Esophagus muscularis mucosa (tissue), 4 donors: ENCODE measurements at regions not wholly inside any gene's neighbourhood (a gene's known extent, or its start where the extent isn't known, plus 50 kb on each side); places are given as distances from the start of the nearest gene placed in this dataset.

Experiments used
- DNase-seq: peaks from one replicate; pipeline ENCODE4 v3.0.0-alpha.2; 2017; ENCODE audit errors: extremely low spot score
- H3K27ac ChIP-seq, 4 donors: fragments of 200-600 bp; sonication (generic); replicated peaks in 1 of 4; 1 replicate in 3 of 4; 2 replicates in 1 of 4; pipeline ENCODE4 v1.5.1; 2016 to 2019; ENCODE audit warnings: mild to moderate bottlenecking in 1 of 4
- H3K27me3 ChIP-seq, 4 donors: fragments of 200-600 bp; sonication (generic); one replicate each; pipeline versions ENCODE4 v1.5.1 to v1.6.0; 2016 to 2019
- H3K36me3 ChIP-seq, 4 donors: fragments of 200-600 bp; sonication (generic); one replicate each; pipeline ENCODE4 v1.5.1; 2016 to 2019
- H3K4me1 ChIP-seq, 4 donors: fragments of 200-600 bp; sonication (generic); one replicate each; pipeline ENCODE4 v1.5.1; 2016 to 2019
- H3K4me3 ChIP-seq, 4 donors: fragments of 200-600 bp; sonication (generic); 1 replicate in 2 of 4; 2 replicates in 2 of 4; pipeline ENCODE4 v1.5.1; 2016 to 2019; ENCODE audit warnings: mild to moderate bottlenecking in 4 of 4, moderate library complexity in 1 of 4
- H3K9me3 ChIP-seq, 4 donors: fragments of 200-600 bp; sonication (generic); 1 replicate in 3 of 4; 2 replicates in 1 of 4; pipeline ENCODE4 v1.5.1; 2016 to 2019
- CTCF ChIP-seq, 3 experiments: fragments of 200-600 bp in 2 of 3; fragments of 450-650 bp in 1 of 3; sonication (generic) in 2 of 3; IDR thresholded peaks; one replicate each; pipeline ENCODE4 v1.5.1; 2017 to 2019; ENCODE audit warnings: antibody characterized with exemption in 3 of 3, mild to moderate bottlenecking in 2 of 3, moderate library complexity in 1 of 3
- EP300 ChIP-seq: sonication (generic); formaldehyde crosslinking; IDR thresholded peaks from one replicate; pipeline ENCODE4 v1.6.1; 2017; ENCODE audit warnings: antibody characterized with exemption
- POLR2A ChIP-seq: fragments of 450-650 bp; IDR thresholded peaks from one replicate; pipeline ENCODE4 v1.6.1; 2017; ENCODE audit warnings: antibody characterized with exemption, moderate library complexity, mild to moderate bottlenecking, low read depth
- POLR2AphosphoS5 ChIP-seq, 2 donors: sonication (generic); formaldehyde crosslinking; IDR thresholded peaks; one replicate each; pipeline ENCODE4 v1.6.1; 2017; ENCODE audit warnings: antibody characterized with exemption in 2 of 2
- WGBS: methylation state at CpG from one replicate; pipeline ENCODE4 v1.1.5; 2018; 5-methylcytosine and 5-hydroxymethylcytosine counted together
- intact Hi-C: fragments of 100-400 bp; cut with DNase I; formaldehyde crosslinking; loops from one replicate; pipeline ENCODE4 v1.15.1; 2023

- TF ChIP-seq POLR2A: no peak
- TF ChIP-seq EP300: no peak
- no peak overlapping the region for H3K4me3 ChIP-seq
- no peak overlapping the region for H3K27ac ChIP-seq
- 95% methylated on average over 3 of the region's 3 CpGs for WGBS
- H3K4me1 ChIP-seq: no peaks in the 10 kb centered on the region
- no peak for DNase-seq
- H3K36me3 ChIP-seq: no peaks in the 10 kb centered on the region
- intact Hi-C loops: no loop called here
- no peaks in the 10 kb centered on the region for H3K9me3 ChIP-seq
- H3K27me3 ChIP-seq: no peaks in the 10 kb centered on the region
These were observed 265.5 kb upstream of the FERD3L start for GRCh38 chr7:19410691-19411090.

GRCh38 chr7:19410106-19410505 is 264.9 kb upstream of the FERD3L start:
- intact Hi-C loops: no loop called here
- Histone ChIP-seq H3K4me3 (no peak overlapping the region), H3K4me1 (peaks cover 0 to 2% (median under 1%) of the 10 kb centered on the region in 4 donors), H3K36me3 (no peaks in the 10 kb centered on the region), H3K27ac (no peak overlapping the region), H3K27me3 (no peaks in the 10 kb centered on the region), H3K9me3 (no peaks in the 10 kb centered on the region)
- TF ChIP-seq EP300 (no peak), POLR2A (no peak), POLR2AphosphoS5 (IDR thresholded peaks at IDR 0.05) (no peak), CTCF (IDR thresholded peaks at IDR 0.05) (no peak)
- DNase-seq: no peak

GRCh38 chr7:19408706-19409220 is 263.5 kb upstream of the FERD3L start:
- Histone ChIP-seq H3K27ac (no peak overlapping the region), H3K4me1 (peaks cover 0 to 7% (median 3%) of the 10 kb centered on the region in 4 donors), H3K36me3 (no peaks in the 10 kb centered on the region), H3K9me3 (no peaks in the 10 kb centered on the region), H3K27me3 (no peaks in the 10 kb centered on the region), H3K4me3 (no peak overlapping the region)
- WGBS: 68% methylated on average over 3 of the region's 3 CpGs
- DNase-seq: no peak
- no peak for TF ChIP-seq POLR2A
- no peak for TF ChIP-seq POLR2AphosphoS5 (IDR thresholded peaks at IDR 0.05)
- no peak for TF ChIP-seq CTCF (IDR thresholded peaks at IDR 0.05)
- TF ChIP-seq EP300: no peak
- intact Hi-C loops: no loop called here

GRCh38 chr7:19407270-19407669 is 262.0 kb upstream of the FERD3L start:
- Histone ChIP-seq H3K4me1 (peaks cover 0 to 7% (median 3%) of the 10 kb centered on the region in 4 donors), H3K36me3 (no peaks in the 10 kb centered on the region), H3K27ac (no peak overlapping the region), H3K4me3 (no peak overlapping the region), H3K9me3 (no peaks in the 10 kb centered on the region), H3K27me3 (no peaks in the 10 kb centered on the region)
- 93% methylated on average over 3 of the region's 4 CpGs for WGBS
- intact Hi-C loops: no loop called here
- DNase-seq: no peak
- TF ChIP-seq CTCF (IDR thresholded peaks at IDR 0.05): no peak
- no peak for TF ChIP-seq POLR2AphosphoS5 (IDR thresholded peaks at IDR 0.05)
- TF ChIP-seq EP300: no peak
- no peak for TF ChIP-seq POLR2A

GRCh38 chr7:19405541-19405940 is 260.3 kb upstream of the FERD3L start:
- H3K4me3 ChIP-seq: no peak overlapping the region
- H3K36me3 ChIP-seq: no peaks in the 10 kb centered on the region
- TF ChIP-seq POLR2AphosphoS5 (IDR thresholded peaks at IDR 0.05): no peak
- no peaks in the 10 kb centered on the region for H3K9me3 ChIP-seq
- H3K4me1 ChIP-seq: peaks cover 0 to 7% (median 3%) of the 10 kb centered on the region in 4 donors
- H3K27ac ChIP-seq: no peak overlapping the region
- WGBS: 78% methylated on average over 2 of the region's 2 CpGs
- intact Hi-C loops: no loop called here
- DNase-seq: no peak
- no peaks in the 10 kb centered on the region for H3K27me3 ChIP-seq

- no peak overlapping the region for H3K27ac ChIP-seq
- no peaks in the 10 kb centered on the region for H3K27me3 ChIP-seq
- intact Hi-C loops: no loop called here
- H3K4me3 ChIP-seq: no peak overlapping the region
- no peak for DNase-seq
- 9% methylated on average over 3 of the region's 3 CpGs for WGBS
- H3K4me1 ChIP-seq: peaks cover 0 to 7% (median 3%) of the 10 kb centered on the region in 4 donors
- no peaks in the 10 kb centered on the region for H3K9me3 ChIP-seq
- TF ChIP-seq POLR2A (no peak), POLR2AphosphoS5 (IDR thresholded peaks at IDR 0.05) (no peak), CTCF (IDR thresholded peaks at IDR 0.05) (no peak), EP300 (no peak)
- H3K36me3 ChIP-seq: no peaks in the 10 kb centered on the region
These were observed 259.7 kb upstream of the FERD3L start for GRCh38 chr7:19404912-19405329.
